ENCODE measurements at regions not wholly inside any gene's neighbourhood (a gene's known extent, or its start where the extent isn't known, plus 50 kb on each side); places are given as distances from the start of the nearest gene placed in this dataset.

DNA sequence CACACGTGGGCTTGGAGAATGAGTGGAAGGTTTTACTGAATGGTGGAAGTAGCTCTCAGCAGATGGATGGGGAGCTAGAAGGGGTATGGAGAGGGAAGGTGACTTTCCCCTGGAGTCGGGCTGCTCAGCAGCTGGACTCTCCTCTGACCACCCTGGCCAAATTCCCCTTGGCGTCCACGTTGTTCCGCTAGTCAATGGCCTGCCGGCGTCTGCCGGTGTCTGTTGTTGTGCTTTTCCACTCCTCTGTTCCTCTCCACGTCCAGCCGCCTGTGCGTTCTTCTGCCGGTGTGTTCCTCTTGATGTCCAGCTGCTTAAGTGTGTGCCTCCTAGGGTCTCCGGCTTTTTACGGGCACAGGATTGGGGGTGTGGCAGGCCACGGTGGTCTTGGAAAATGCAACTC, 203.5 kb downstream of the MYRFL start:
- TF ChIP-seq SIN3A (IDR thresholded peaks at IDR 0.05; ENCODE audit: borderline replicate concordance, insufficient read depth, low read length) = no peak
- TF ChIP-seq TAF1 (IDR thresholded peaks at IDR 0.05; ENCODE audit: borderline replicate concordance, insufficient read depth, low read length) = no peak
- TF ChIP-seq POLR2AphosphoS5 (IDR thresholded peaks at IDR 0.05; ENCODE audit: low read depth, low read length) = no peak
- TF ChIP-seq, protein P1, sequence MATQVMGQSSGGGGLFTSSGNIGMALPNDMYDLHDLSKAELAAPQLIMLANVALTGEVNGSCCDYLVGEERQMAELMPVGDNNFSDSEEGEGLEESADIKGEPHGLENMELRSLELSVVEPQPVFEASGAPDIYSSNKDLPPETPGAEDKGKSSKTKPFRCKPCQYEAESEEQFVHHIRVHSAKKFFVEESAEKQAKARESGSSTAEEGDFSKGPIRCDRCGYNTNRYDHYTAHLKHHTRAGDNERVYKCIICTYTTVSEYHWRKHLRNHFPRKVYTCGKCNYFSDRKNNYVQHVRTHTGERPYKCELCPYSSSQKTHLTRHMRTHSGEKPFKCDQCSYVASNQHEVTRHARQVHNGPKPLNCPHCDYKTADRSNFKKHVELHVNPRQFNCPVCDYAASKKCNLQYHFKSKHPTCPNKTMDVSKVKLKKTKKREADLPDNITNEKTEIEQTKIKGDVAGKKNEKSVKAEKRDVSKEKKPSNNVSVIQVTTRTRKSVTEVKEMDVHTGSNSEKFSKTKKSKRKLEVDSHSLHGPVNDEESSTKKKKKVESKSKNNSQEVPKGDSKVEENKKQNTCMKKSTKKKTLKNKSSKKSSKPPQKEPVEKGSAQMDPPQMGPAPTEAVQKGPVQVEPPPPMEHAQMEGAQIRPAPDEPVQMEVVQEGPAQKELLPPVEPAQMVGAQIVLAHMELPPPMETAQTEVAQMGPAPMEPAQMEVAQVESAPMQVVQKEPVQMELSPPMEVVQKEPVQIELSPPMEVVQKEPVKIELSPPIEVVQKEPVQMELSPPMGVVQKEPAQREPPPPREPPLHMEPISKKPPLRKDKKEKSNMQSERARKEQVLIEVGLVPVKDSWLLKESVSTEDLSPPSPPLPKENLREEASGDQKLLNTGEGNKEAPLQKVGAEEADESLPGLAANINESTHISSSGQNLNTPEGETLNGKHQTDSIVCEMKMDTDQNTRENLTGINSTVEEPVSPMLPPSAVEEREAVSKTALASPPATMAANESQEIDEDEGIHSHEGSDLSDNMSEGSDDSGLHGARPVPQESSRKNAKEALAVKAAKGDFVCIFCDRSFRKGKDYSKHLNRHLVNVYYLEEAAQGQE (IDR thresholded peaks at IDR 0.05; ENCODE audit: insufficient read depth in 1 of 2, low read depth in 2 of 2, low read length in 2 of 2) = no peak
- no peak for TF ChIP-seq FOXP2 (optimal IDR thresholded peaks at IDR 0.05; ENCODE audit: borderline replicate concordance, extremely low read depth, extremely low read length, insufficient read depth)
